ENCODE measurements at regions not wholly inside any gene's neighbourhood (a gene's known extent, or its start where the extent isn't known, plus 50 kb on each side); places are given as distances from the start of the nearest gene placed in this dataset.
"Not testable (repeated sequence)": the region's sequence is repeated elsewhere in the genome, so short reads cannot be mapped to it uniquely, and the experiment has no call there.

- Mint-ChIP-seq H3K27me3 (peaks cover 2% of the 10 kb centered on the region), H3K9me3 (peaks cover 38% of the 10 kb centered on the region), H3K36me3 (peaks cover 23% of the 10 kb centered on the region), H3K4me1 (peaks cover 12% of the 10 kb centered on the region), H3K4me3 (no peak overlapping the region), H3K27ac (no peak overlapping the region)
Measured at GRCh38 chr19:20482721-20483120, 82.9 kb downstream of the ZNF737 start.

- Mint-ChIP-seq H3K27ac (no peak overlapping the region), H3K4me1 (peaks cover 12% of the 10 kb centered on the region), H3K27me3 (no peaks in the 10 kb centered on the region), H3K4me3 (no peak overlapping the region), H3K36me3 (peaks cover 28% of the 10 kb centered on the region), H3K9me3 (peaks cover 47% of the 10 kb centered on the region)
Measured at GRCh38 chr19:20481736-20482135, 83.8 kb downstream of the ZNF737 start.

GRCh38 chr19:20479483-20479882, 86.1 kb downstream of the ZNF737 start:
- Mint-ChIP-seq H3K4me1 (peaks cover 12% of the 10 kb centered on the region), H3K27ac (no peak overlapping the region), H3K27me3 (no peaks in the 10 kb centered on the region), H3K36me3 (peaks cover 34% of the 10 kb centered on the region), H3K4me3 (no peak overlapping the region), H3K9me3 (peaks cover 53% of the 10 kb centered on the region)

- no peak overlapping the region for H3K4me3 Mint-ChIP-seq
- H3K9me3 Mint-ChIP-seq: peaks cover 48% of the 10 kb centered on the region
- H3K4me1 Mint-ChIP-seq: peaks cover 12% of the 10 kb centered on the region
- H3K27me3 Mint-ChIP-seq: no peaks in the 10 kb centered on the region
- H3K36me3 Mint-ChIP-seq: peaks cover 33% of the 10 kb centered on the region
- no peak overlapping the region for H3K27ac Mint-ChIP-seq
Measured at GRCh38 chr19:20478936-20479335, 86.6 kb downstream of the ZNF737 start.

GRCh38 chr19:20472854-20473253, 92.7 kb downstream of the ZNF737 start:
- Mint-ChIP-seq H3K4me1 (no peaks in the 10 kb centered on the region), H3K4me3 (no peak overlapping the region), H3K36me3 (peaks cover 21% of the 10 kb centered on the region), H3K27ac (no peak overlapping the region), H3K9me3 (peaks cover 38% of the 10 kb centered on the region), H3K27me3 (no peaks in the 10 kb centered on the region)

GRCh38 chr19:20471431-20471830, 94.2 kb downstream of the ZNF737 start:
- H3K27ac Mint-ChIP-seq: no peak overlapping the region
- peaks cover 9% of the 10 kb centered on the region for H3K36me3 Mint-ChIP-seq
- no peaks in the 10 kb centered on the region for H3K27me3 Mint-ChIP-seq
- no peak overlapping the region for H3K4me3 Mint-ChIP-seq
- peaks cover 24% of the 10 kb centered on the region for H3K9me3 Mint-ChIP-seq
- H3K4me1 Mint-ChIP-seq: no peaks in the 10 kb centered on the region

- H3K27ac Mint-ChIP-seq: no peak overlapping the region
- no peaks in the 10 kb centered on the region for H3K27me3 Mint-ChIP-seq
- H3K4me3 Mint-ChIP-seq: no peak overlapping the region
- H3K4me1 Mint-ChIP-seq: no peaks in the 10 kb centered on the region
- H3K9me3 Mint-ChIP-seq: peaks cover 15% of the 10 kb centered on the region
- peaks cover 4% of the 10 kb centered on the region for H3K36me3 Mint-ChIP-seq
Measured at GRCh38 chr19:20470345-20471135, 95.0 kb downstream of the ZNF737 start.

GRCh38 chr19:20466638-20466990, 99.0 kb downstream of the ZNF737 start:
- H3K4me3 Mint-ChIP-seq, H3K27me3 Mint-ChIP-seq, H3K4me1 Mint-ChIP-seq, H3K27ac Mint-ChIP-seq, H3K36me3 Mint-ChIP-seq, H3K9me3 Mint-ChIP-seq: not testable (repeated sequence)

- H3K4me3 Mint-ChIP-seq, H3K27ac Mint-ChIP-seq, H3K36me3 Mint-ChIP-seq, H3K27me3 Mint-ChIP-seq, H3K4me1 Mint-ChIP-seq, H3K9me3 Mint-ChIP-seq: not testable (repeated sequence)
Measured at GRCh38 chr19:20465922-20466637, 99.5 kb downstream of the ZNF737 start.

- H3K4me3 Mint-ChIP-seq: no peak overlapping the region
- H3K4me1 Mint-ChIP-seq: peaks cover 8% of the 10 kb centered on the region
- H3K27me3 Mint-ChIP-seq: no peaks in the 10 kb centered on the region
- H3K9me3 Mint-ChIP-seq: no peaks in the 10 kb centered on the region
- no peaks in the 10 kb centered on the region for H3K36me3 Mint-ChIP-seq
- peak overlapping the region; percentile 5 for H3K27ac Mint-ChIP-seq
Measured at GRCh38 chr19:20453425-20453935, 112.1 kb downstream of the ZNF737 start.

- H3K27ac Mint-ChIP-seq: no peak overlapping the region
- H3K9me3 Mint-ChIP-seq: peaks cover 5% of the 10 kb centered on the region
Measured at GRCh38 chr19:20444202-20444885, 121.2 kb downstream of the ZNF737 start.

GRCh38 chr19:20432266-20432842, 133.2 kb downstream of the ZNF737 start:
- not testable (repeated sequence) for H3K27me3 Mint-ChIP-seq, H3K36me3 Mint-ChIP-seq, H3K9me3 Mint-ChIP-seq, H3K27ac Mint-ChIP-seq, H3K4me1 Mint-ChIP-seq, H3K4me3 Mint-ChIP-seq

More at GRCh38 chr19:20444202-20444885, 121.2 kb downstream of the ZNF737 start:
- no peak overlapping the region for H3K4me3 Mint-ChIP-seq
- no peaks in the 10 kb centered on the region for H3K36me3 Mint-ChIP-seq
- H3K4me1 Mint-ChIP-seq: peaks cover 8% of the 10 kb centered on the region
- no peaks in the 10 kb centered on the region for H3K27me3 Mint-ChIP-seq

GRCh38 chr19:20431826-20432225, 133.8 kb downstream of the ZNF737 start:
- H3K27me3 Mint-ChIP-seq: no peaks in the 10 kb centered on the region
- no peak overlapping the region for H3K4me3 Mint-ChIP-seq
- H3K36me3 Mint-ChIP-seq: no peaks in the 10 kb centered on the region
- H3K4me1 Mint-ChIP-seq: no peaks in the 10 kb centered on the region
- no peak overlapping the region for H3K27ac Mint-ChIP-seq
- no peaks in the 10 kb centered on the region for H3K9me3 Mint-ChIP-seq

- H3K4me3 Mint-ChIP-seq: peak overlapping the region; percentile 94
- H3K27ac Mint-ChIP-seq: peak overlapping the region; percentile 94
- H3K9me3 Mint-ChIP-seq: peaks cover 5% of the 10 kb centered on the region
- H3K4me1 Mint-ChIP-seq: peaks cover 4% of the 10 kb centered on the region
- H3K27me3 Mint-ChIP-seq: peaks cover 3% of the 10 kb centered on the region
- peaks cover 8% of the 10 kb centered on the region for H3K36me3 Mint-ChIP-seq
Measured at GRCh38 chr19:20423381-20424197, 142.0 kb downstream of the ZNF737 start.

Measured in activated naive CD4-positive, alpha-beta T cell treated with anti-CD3 and anti-CD28 coated beads, Interleukin-2, amount 50 U/mL, for 24 hours (primary cell).